Loucy (cell line): ENCODE measurements at regions not wholly inside any gene's neighbourhood (a gene's known extent, or its start where the extent isn't known, plus 50 kb on each side); places are given as distances from the start of the nearest gene placed in this dataset.
A peak's percentile ranks its signal among the peaks of the same experiment; 100 is the strongest.

Experiments
- H2AFZ ChIP-seq: fragments of 200-600 bp; sonication (generic); 2 replicates; pipeline ENCODE4 v1.6.0; 2016; ENCODE audit warnings: antibody characterized with exemption, mild to moderate bottlenecking, low read length, moderate library complexity
- H3F3A ChIP-seq: fragments of 200-600 bp; 2 replicates; pipeline ENCODE4 v1.6.0; 2016; ENCODE audit warnings: antibody characterized with exemption, low read depth, mild to moderate bottlenecking
- H3K27me3 ChIP-seq: fragments of 200-600 bp; sonication (generic); 2 replicates; pipeline ENCODE4 v1.6.1; 2014; ENCODE audit warnings: low read length, mild to moderate bottlenecking; ENCODE audit not compliant: insufficient read depth, poor library complexity, severe bottlenecking
- H3K36me3 ChIP-seq: fragments of 200-600 bp; sonication (generic); 2 replicates; pipeline ENCODE4 v1.6.1; 2016; ENCODE audit warnings: low read length; ENCODE audit not compliant: insufficient read depth
- H3K4me1 ChIP-seq: fragments of 200-600 bp; sonication (generic); 2 replicates; pipeline ENCODE4 v1.5.1; 2014; ENCODE audit warnings: low read length, mild to moderate bottlenecking; ENCODE audit not compliant: insufficient read depth, poor library complexity, severe bottlenecking
- H3K4me2 ChIP-seq: fragments of 200-600 bp; sonication (generic); 2 replicates; pipeline ENCODE4 v1.6.0; 2014; ENCODE audit warnings: antibody characterized with exemption, low read length, low read depth, mild to moderate bottlenecking; ENCODE audit not compliant: poor library complexity, severe bottlenecking
- H3K4me3 ChIP-seq: fragments of 200-600 bp; sonication (generic); 2 replicates; pipeline ENCODE4 v1.5.1; 2014; ENCODE audit warnings: low read length, mild to moderate bottlenecking, mixed read lengths; ENCODE audit not compliant: poor library complexity, severe bottlenecking
- H3K79me2 ChIP-seq: fragments of 200-600 bp; sonication (generic); 2 replicates; pipeline ENCODE4 v1.6.1; 2014; ENCODE audit warnings: low read length; ENCODE audit not compliant: insufficient read depth
- H3K9ac ChIP-seq: fragments of 200-600 bp; sonication (generic); 2 replicates; pipeline ENCODE4 v1.6.0; 2014; ENCODE audit warnings: mild to moderate bottlenecking, low read depth, low read length, moderate library complexity; ENCODE audit not compliant: poor library complexity, severe bottlenecking
- H3K9me2 ChIP-seq: fragments of 200-600 bp; sonication (generic); replicated peaks from 2 replicates; pipeline ENCODE4 v1.6.1; 2016; ENCODE audit warnings: low read depth, low read length, mixed read lengths
- H3K9me3 ChIP-seq: fragments of 200-600 bp; sonication (generic); 2 replicates; pipeline ENCODE4 v1.6.1; 2014; ENCODE audit warnings: mild to moderate bottlenecking, antibody characterized with exemption, low read length, low read depth; ENCODE audit not compliant: insufficient read depth
- H4K20me1 ChIP-seq: fragments of 200-600 bp; sonication (generic); 2 replicates; pipeline ENCODE4 v1.6.0; 2014; ENCODE audit warnings: antibody characterized with exemption, low read length, mild to moderate bottlenecking; ENCODE audit not compliant: insufficient read depth, poor library complexity, severe bottlenecking
- EZH2phosphoT487 ChIP-seq: fragments of 200-600 bp; IDR thresholded peaks from 2 replicates; pipeline ENCODE4 v1.6.1; 2018; ENCODE audit warnings: antibody characterized with exemption, mild to moderate bottlenecking, moderate library complexity, borderline replicate concordance
- TF ChIP-seq, protein P1 (sequence below): fragments of 200-600 bp; sonication (generic); conservative IDR thresholded peaks from 2 replicates; pipeline ENCODE4 v1.5.1; 2014; ENCODE audit warnings: mild to moderate bottlenecking, antibody characterized with exemption, low read length

DNA sequence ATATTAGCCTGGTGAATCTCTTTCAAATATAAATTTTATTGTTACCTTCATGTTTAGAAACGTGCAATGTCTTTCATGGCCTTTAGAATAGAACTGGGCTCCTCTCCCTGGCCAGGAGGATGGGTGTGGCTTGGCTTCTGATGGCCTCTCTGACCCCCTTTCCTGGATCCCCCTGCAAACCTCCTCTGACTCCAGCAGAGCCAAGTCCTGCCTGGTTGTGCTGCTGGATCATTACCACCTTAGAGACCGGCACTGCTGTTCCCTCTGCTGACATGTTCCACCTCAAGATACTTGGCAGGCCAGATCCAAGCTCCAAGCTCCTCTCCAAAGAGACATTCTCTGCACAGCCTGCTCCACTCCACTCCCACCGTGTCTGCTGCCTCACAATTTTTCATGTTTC lies 823.8 kb upstream of the HS6ST1 start:
- no peaks in the 10 kb centered on the region for H3K36me3 ChIP-seq
- peak overlapping the region; percentile 23 for H3K9ac ChIP-seq
- H3K9me3 ChIP-seq, result no peaks in the 10 kb centered on the region
- H4K20me1 ChIP-seq, result no peaks in the 10 kb centered on the region
- no peaks in the 10 kb centered on the region for H3F3A ChIP-seq
- H3K27me3 ChIP-seq, result no peaks in the 10 kb centered on the region
- no peak for TF ChIP-seq EZH2phosphoT487
- TF ChIP-seq, protein P1, sequence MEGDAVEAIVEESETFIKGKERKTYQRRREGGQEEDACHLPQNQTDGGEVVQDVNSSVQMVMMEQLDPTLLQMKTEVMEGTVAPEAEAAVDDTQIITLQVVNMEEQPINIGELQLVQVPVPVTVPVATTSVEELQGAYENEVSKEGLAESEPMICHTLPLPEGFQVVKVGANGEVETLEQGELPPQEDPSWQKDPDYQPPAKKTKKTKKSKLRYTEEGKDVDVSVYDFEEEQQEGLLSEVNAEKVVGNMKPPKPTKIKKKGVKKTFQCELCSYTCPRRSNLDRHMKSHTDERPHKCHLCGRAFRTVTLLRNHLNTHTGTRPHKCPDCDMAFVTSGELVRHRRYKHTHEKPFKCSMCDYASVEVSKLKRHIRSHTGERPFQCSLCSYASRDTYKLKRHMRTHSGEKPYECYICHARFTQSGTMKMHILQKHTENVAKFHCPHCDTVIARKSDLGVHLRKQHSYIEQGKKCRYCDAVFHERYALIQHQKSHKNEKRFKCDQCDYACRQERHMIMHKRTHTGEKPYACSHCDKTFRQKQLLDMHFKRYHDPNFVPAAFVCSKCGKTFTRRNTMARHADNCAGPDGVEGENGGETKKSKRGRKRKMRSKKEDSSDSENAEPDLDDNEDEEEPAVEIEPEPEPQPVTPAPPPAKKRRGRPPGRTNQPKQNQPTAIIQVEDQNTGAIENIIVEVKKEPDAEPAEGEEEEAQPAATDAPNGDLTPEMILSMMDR, result no peak
- peak overlapping the region; percentile 38 for H2AFZ ChIP-seq
- no peak overlapping the region for H3K4me2 ChIP-seq
- no peaks in the 10 kb centered on the region for H3K79me2 ChIP-seq
- H3K4me1 ChIP-seq, result peaks cover 18% of the 10 kb centered on the region
- no peaks in the 10 kb centered on the region for H3K9me2 ChIP-seq
- H3K4me3 ChIP-seq, result no peak overlapping the region

DNA sequence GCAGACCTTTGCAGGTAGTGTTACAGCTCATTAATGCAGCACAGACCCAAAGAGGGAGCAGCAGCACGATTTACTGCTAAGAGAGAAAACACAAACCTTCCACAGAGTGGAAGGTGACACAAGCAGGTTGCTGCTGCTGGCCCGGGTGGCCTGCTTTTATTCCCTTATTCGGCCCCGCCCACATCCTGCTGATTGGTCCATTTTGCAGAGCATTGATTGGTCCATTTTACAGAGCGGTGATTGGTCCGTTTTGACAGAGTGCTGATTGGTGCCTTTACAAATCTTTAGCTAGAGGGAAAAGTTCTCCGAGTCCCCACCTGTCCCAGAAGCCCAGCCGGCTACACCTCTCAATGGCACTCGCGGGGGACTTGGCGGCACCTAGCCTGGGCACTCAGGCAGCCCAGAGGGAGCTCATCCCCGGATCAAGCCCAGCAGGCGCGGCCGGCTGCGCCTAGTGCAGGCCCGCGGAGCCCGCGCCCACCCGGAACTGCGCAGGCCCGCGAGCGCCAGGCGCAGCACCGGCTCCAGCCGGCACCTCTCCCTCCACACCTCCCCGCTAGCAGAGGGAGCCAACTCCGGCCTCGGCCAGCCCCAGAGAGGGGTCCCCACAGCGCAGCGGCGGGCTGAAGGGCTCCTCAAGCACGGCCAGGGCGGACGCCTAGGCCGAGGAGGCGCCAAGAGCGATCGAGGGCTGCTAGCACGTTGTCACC lies 825.6 kb upstream of the HS6ST1 start:
- Histone ChIP-seq H3K4me1 (peaks cover 18% of the 10 kb centered on the region), H3F3A (no peaks in the 10 kb centered on the region), H3K9ac (no peak overlapping the region), H3K79me2 (no peaks in the 10 kb centered on the region), H3K4me3 (no peak overlapping the region), H3K27me3 (no peaks in the 10 kb centered on the region), H3K9me3 (peaks cover 5% of the 10 kb centered on the region; the same call in 1 of the 2 replicates), H4K20me1 (no peaks in the 10 kb centered on the region), H2AFZ (no peak overlapping the region), H3K9me2 (no peaks in the 10 kb centered on the region), H3K4me2 (no peak overlapping the region), H3K36me3 (no peaks in the 10 kb centered on the region)
- TF ChIP-seq, protein P1, result no peak
- no peak for TF ChIP-seq EZH2phosphoT487

DNA sequence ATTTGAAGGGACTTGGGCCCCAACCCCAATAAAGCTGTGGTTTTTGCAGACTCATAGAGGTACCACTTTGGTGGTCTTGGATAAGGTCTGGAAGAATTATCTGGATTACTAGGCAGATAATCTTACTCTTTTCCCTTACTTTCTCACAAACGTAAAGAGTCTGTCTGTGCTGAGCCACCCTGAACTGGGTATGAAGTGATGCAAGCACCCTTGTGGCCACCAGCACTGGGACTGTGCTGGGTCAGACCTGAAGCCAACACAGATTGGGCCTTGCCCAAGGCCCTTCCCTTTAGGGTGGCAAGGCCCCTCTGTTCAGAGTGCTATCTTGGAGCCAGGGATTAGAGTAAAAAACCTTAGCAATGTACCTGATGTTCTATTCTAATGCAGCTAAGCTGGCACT lies 827.0 kb upstream of the RAB6C start:
- Histone ChIP-seq H3K9ac (peak overlapping the region; percentile 13), H3K4me2 (no peak overlapping the region), H2AFZ (peak overlapping the region; percentile 74), H4K20me1 (no peaks in the 10 kb centered on the region), H3K27me3 (no peaks in the 10 kb centered on the region), H3K4me1 (peaks cover 23% of the 10 kb centered on the region), H3K9me2 (no peaks in the 10 kb centered on the region), H3K79me2 (no peaks in the 10 kb centered on the region), H3K36me3 (no peaks in the 10 kb centered on the region), H3F3A (no peaks in the 10 kb centered on the region), H3K4me3 (no peak overlapping the region), H3K9me3 (peaks cover 11% of the 10 kb centered on the region; the same call in 1 of the 2 replicates)
- TF ChIP-seq EZH2phosphoT487, result no peak
- TF ChIP-seq, protein P1, result no peak
